ENCODE measurements at regions not wholly inside any gene's neighbourhood (a gene's known extent, or its start where the extent isn't known, plus 50 kb on each side); places are given as distances from the start of the nearest gene placed in this dataset.

GRCh38 chr12:65649126-65649525, 175.2 kb upstream of the HMGA2 start:
- Histone ChIP-seq H3K27me3 (replicated peaks in 1 of 2; ENCODE audit: control insufficient read depth in 2 of 2, extremely low read depth in 1 of 2, insufficient read depth in 2 of 2, low read length in 1 of 2) (no peaks in the 10 kb centered on the region), H3K36me3 (ENCODE audit: control insufficient read depth in 2 of 2, extremely low read depth in 1 of 2, insufficient read depth in 1 of 2, low read length in 1 of 2) (no peaks in the 10 kb centered on the region), H3K4me1 (ENCODE audit: control insufficient read depth in 1 of 2, extremely low read depth in 1 of 2, insufficient read depth in 2 of 2, low read length in 2 of 2) (no peaks in the 10 kb centered on the region), H3K4me3 (ENCODE audit: control insufficient read depth in 1 of 2, extremely low read depth in 1 of 2, low read length in 1 of 2) (no peak overlapping the region), H3K9me3 (no peaks in the 10 kb centered on the region), H3K27ac (ENCODE audit: low read length) (no peak overlapping the region)
- ATAC-seq (replicated peaks in 1 of 4): no peak
- Mint-ChIP-seq H3K36me3 (no peaks in the 10 kb centered on the region), H3K27ac (no peak overlapping the region), H3K4me3 (no peak overlapping the region), H3K27me3 (no peaks in the 10 kb centered on the region), H3K4me1 (no peaks in the 10 kb centered on the region), H3K9me3 (no peaks in the 10 kb centered on the region)
- DNase-seq: no peak
- no CpG with 5 or more reads among the region's 3 CpGs for WGBS (ENCODE audit: insufficient coverage)
- POLR2A ChIA-PET: no interaction called here
- CTCF ChIA-PET: no interaction called here

GRCh38 chr12:65651060-65651459, 173.2 kb upstream of the HMGA2 start:
- no peak for ATAC-seq (replicated peaks in 1 of 4)
- no peaks in the 10 kb centered on the region for H3K36me3 Mint-ChIP-seq
- DNase-seq: no peak
- Histone ChIP-seq H3K4me3 (ENCODE audit: control insufficient read depth in 1 of 2, extremely low read depth in 1 of 2, low read length in 1 of 2) (no peak overlapping the region), H3K27ac (ENCODE audit: low read length) (no peak overlapping the region), H3K36me3 (ENCODE audit: control insufficient read depth in 2 of 2, extremely low read depth in 1 of 2, insufficient read depth in 1 of 2, low read length in 1 of 2) (no peaks in the 10 kb centered on the region), H3K9me3 (no peaks in the 10 kb centered on the region), H3K4me1 (ENCODE audit: control insufficient read depth in 1 of 2, extremely low read depth in 1 of 2, insufficient read depth in 2 of 2, low read length in 2 of 2) (no peaks in the 10 kb centered on the region), H3K27me3 (replicated peaks in 1 of 2; ENCODE audit: control insufficient read depth in 2 of 2, extremely low read depth in 1 of 2, insufficient read depth in 2 of 2, low read length in 1 of 2) (no peaks in the 10 kb centered on the region)
- no CpG with 5 or more reads among the region's 3 CpGs for WGBS (ENCODE audit: insufficient coverage)
- ChIA-PET CTCF (no interaction called here), POLR2A (no interaction called here)
- H3K4me1 Mint-ChIP-seq: no peaks in the 10 kb centered on the region
- no peak overlapping the region for H3K4me3 Mint-ChIP-seq
- H3K9me3 Mint-ChIP-seq: no peaks in the 10 kb centered on the region
- H3K27ac Mint-ChIP-seq: no peak overlapping the region
- no peaks in the 10 kb centered on the region for H3K27me3 Mint-ChIP-seq

- no peak overlapping the region for H3K27ac ChIP-seq (ENCODE audit: low read length)
- CTCF ChIA-PET: no interaction called here
- Mint-ChIP-seq H3K36me3 (no peaks in the 10 kb centered on the region), H3K9me3 (no peaks in the 10 kb centered on the region), H3K4me1 (no peaks in the 10 kb centered on the region), H3K27me3 (peaks cover under 1 to 4% of the 10 kb centered on the region in 2 donors), H3K27ac (no peak overlapping the region), H3K4me3 (no peak overlapping the region)
- H3K4me1 ChIP-seq (ENCODE audit: control insufficient read depth in 1 of 2, extremely low read depth in 1 of 2, insufficient read depth in 2 of 2, low read length in 2 of 2): no peaks in the 10 kb centered on the region
- DNase-seq (no peak), ATAC-seq (replicated peaks in 1 of 4) (no peak)
- no peaks in the 10 kb centered on the region for H3K9me3 ChIP-seq
- POLR2A ChIA-PET: no interaction called here
- H3K4me3 ChIP-seq (ENCODE audit: control insufficient read depth in 1 of 2, extremely low read depth in 1 of 2, low read length in 1 of 2): no peak overlapping the region
- no peaks in the 10 kb centered on the region for H3K27me3 ChIP-seq (replicated peaks in 1 of 2; ENCODE audit: control insufficient read depth in 2 of 2, extremely low read depth in 1 of 2, insufficient read depth in 2 of 2, low read length in 1 of 2)
- no peaks in the 10 kb centered on the region for H3K36me3 ChIP-seq (ENCODE audit: control insufficient read depth in 2 of 2, extremely low read depth in 1 of 2, insufficient read depth in 1 of 2, low read length in 1 of 2)
- WGBS (ENCODE audit: insufficient coverage): no CpG with 5 or more reads among the region's 2 CpGs
Observed at GRCh38 chr12:65653321-65653720, 171.0 kb upstream of the HMGA2 start.

- Mint-ChIP-seq H3K4me3 (no peak overlapping the region), H3K9me3 (no peaks in the 10 kb centered on the region), H3K4me1 (no peaks in the 10 kb centered on the region), H3K27me3 (peaks cover 4 to 5% of the 10 kb centered on the region in 2 donors), H3K27ac (no peak overlapping the region), H3K36me3 (no peaks in the 10 kb centered on the region)
- no peak for ATAC-seq (replicated peaks in 1 of 4)
- no peaks in the 10 kb centered on the region for H3K9me3 ChIP-seq
- no peak overlapping the region for H3K4me3 ChIP-seq (ENCODE audit: control insufficient read depth in 1 of 2, extremely low read depth in 1 of 2, low read length in 1 of 2)
- H3K27ac ChIP-seq (ENCODE audit: low read length): no peak overlapping the region
- ChIA-PET POLR2A (no interaction called here), CTCF (no interaction called here)
- no peaks in the 10 kb centered on the region for H3K27me3 ChIP-seq (replicated peaks in 1 of 2; ENCODE audit: control insufficient read depth in 2 of 2, extremely low read depth in 1 of 2, insufficient read depth in 2 of 2, low read length in 1 of 2)
- 20% methylated on average over 1 of the region's 8 CpGs for WGBS (ENCODE audit: insufficient coverage)
- DNase-seq: no peak
- no peaks in the 10 kb centered on the region for H3K4me1 ChIP-seq (ENCODE audit: control insufficient read depth in 1 of 2, extremely low read depth in 1 of 2, insufficient read depth in 2 of 2, low read length in 2 of 2)
- no peaks in the 10 kb centered on the region for H3K36me3 ChIP-seq (ENCODE audit: control insufficient read depth in 2 of 2, extremely low read depth in 1 of 2, insufficient read depth in 1 of 2, low read length in 1 of 2)
Observed at GRCh38 chr12:65653946-65654629, 170.2 kb upstream of the HMGA2 start.

GRCh38 chr12:65655074-65655493, 169.2 kb upstream of the HMGA2 start:
- no peaks in the 10 kb centered on the region for H3K9me3 Mint-ChIP-seq
- H3K4me1 Mint-ChIP-seq: no peaks in the 10 kb centered on the region
- CTCF ChIA-PET: no interaction called here
- no peak overlapping the region for H3K4me3 Mint-ChIP-seq
- H3K36me3 ChIP-seq (ENCODE audit: control insufficient read depth in 2 of 2, extremely low read depth in 1 of 2, insufficient read depth in 1 of 2, low read length in 1 of 2): no peaks in the 10 kb centered on the region
- 79% methylated on average over 4 of the region's 7 CpGs for WGBS (ENCODE audit: insufficient coverage)
- H3K4me1 ChIP-seq (ENCODE audit: control insufficient read depth in 1 of 2, extremely low read depth in 1 of 2, insufficient read depth in 2 of 2, low read length in 2 of 2): no peaks in the 10 kb centered on the region
- POLR2A ChIA-PET: no interaction called here
- H3K9me3 ChIP-seq: no peaks in the 10 kb centered on the region
- no peaks in the 10 kb centered on the region for H3K36me3 Mint-ChIP-seq
- H3K27ac ChIP-seq (ENCODE audit: low read length): no peak overlapping the region
- H3K27me3 ChIP-seq (replicated peaks in 1 of 2; ENCODE audit: control insufficient read depth in 2 of 2, extremely low read depth in 1 of 2, insufficient read depth in 2 of 2, low read length in 1 of 2): peaks cover 0 to 3% of the 10 kb centered on the region in 2 experiments
- no peak for ATAC-seq (replicated peaks in 1 of 4)
- no peak overlapping the region for H3K4me3 ChIP-seq (ENCODE audit: control insufficient read depth in 1 of 2, extremely low read depth in 1 of 2, low read length in 1 of 2)
- peaks cover 9 to 11% of the 10 kb centered on the region in 2 donors for H3K27me3 Mint-ChIP-seq
- no peak for DNase-seq
- H3K27ac Mint-ChIP-seq: no peak overlapping the region

- DNase-seq (no peak), ATAC-seq (replicated peaks in 1 of 4) (no peak)
- Histone ChIP-seq H3K9me3 (no peaks in the 10 kb centered on the region), H3K4me1 (ENCODE audit: control insufficient read depth in 1 of 2, extremely low read depth in 1 of 2, insufficient read depth in 2 of 2, low read length in 2 of 2) (no peaks in the 10 kb centered on the region), H3K27ac (ENCODE audit: low read length) (no peak overlapping the region), H3K36me3 (ENCODE audit: control insufficient read depth in 2 of 2, extremely low read depth in 1 of 2, insufficient read depth in 1 of 2, low read length in 1 of 2) (no peaks in the 10 kb centered on the region), H3K27me3 (replicated peaks in 1 of 2; ENCODE audit: control insufficient read depth in 2 of 2, extremely low read depth in 1 of 2, insufficient read depth in 2 of 2, low read length in 1 of 2) (peaks cover 0 to 3% of the 10 kb centered on the region in 2 experiments), H3K4me3 (ENCODE audit: control insufficient read depth in 1 of 2, extremely low read depth in 1 of 2, low read length in 1 of 2) (no peak overlapping the region)
- POLR2A ChIA-PET: no interaction called here
- Mint-ChIP-seq H3K27me3 (peaks cover 9 to 11% of the 10 kb centered on the region in 2 donors), H3K4me1 (no peaks in the 10 kb centered on the region), H3K36me3 (no peaks in the 10 kb centered on the region), H3K27ac (no peak overlapping the region), H3K9me3 (peaks cover 0 to 4% (median 0%) of the 10 kb centered on the region in 3 donors), H3K4me3 (no peak overlapping the region)
- CTCF ChIA-PET: no interaction called here
- WGBS (ENCODE audit: insufficient coverage): no CpG with 5 or more reads among the region's 2 CpGs
Observed at GRCh38 chr12:65656156-65656882, 168.0 kb upstream of the HMGA2 start.

All from T-cell (primary cell).